GM21360 (cell line): ENCODE measurements at regions not wholly inside any gene's neighbourhood (a gene's known extent, or its start where the extent isn't known, plus 50 kb on each side); places are given as distances from the start of the nearest gene placed in this dataset.
A peak's percentile ranks its signal among the peaks of the same experiment; 100 is the strongest.
"Not testable (repeated sequence)": the region's sequence is repeated elsewhere in the genome, so short reads cannot be mapped to it uniquely, and the experiment has no call there.

ENCODE experiments used
- ATAC-seq: cut with Tn5 transposase; IDR thresholded peaks from one replicate; pipeline ENCODE4 v1.9.1; 2021; ENCODE audit warnings: mild to moderate bottlenecking, moderate library complexity; ENCODE audit not compliant: unreplicated experiment

DNA sequence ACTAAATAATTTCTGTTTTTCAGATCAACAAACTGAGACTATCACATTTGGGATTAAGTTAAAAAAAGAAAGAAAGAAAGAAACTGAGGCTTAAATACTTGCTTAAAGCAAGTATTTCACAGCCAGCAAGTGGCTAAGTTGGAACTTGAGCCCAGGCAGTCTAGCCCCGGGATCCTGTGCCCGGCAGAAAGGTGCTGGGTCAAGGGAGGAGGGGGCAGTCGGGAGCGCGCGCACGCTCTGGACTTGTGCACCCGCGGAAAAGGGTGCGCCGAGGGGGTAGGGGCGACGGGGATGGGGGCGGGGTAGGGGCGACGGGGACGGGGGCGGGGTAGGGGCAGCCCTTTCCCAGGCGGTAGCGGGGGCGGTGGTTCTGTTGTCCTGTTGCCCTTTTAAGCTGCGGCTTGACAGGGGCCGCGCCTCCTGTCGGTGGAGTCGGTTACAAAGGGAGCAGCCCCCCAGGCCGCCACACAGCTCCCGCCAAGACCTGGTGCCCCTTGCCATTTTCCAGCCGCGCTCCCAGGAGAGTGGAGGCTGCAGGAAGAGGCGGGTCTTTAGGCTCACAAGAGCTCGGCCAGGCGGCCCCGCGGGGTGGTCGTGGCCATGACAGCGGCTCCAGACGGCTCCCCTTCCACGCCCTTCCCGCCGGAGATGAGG is 60.6 kb downstream of the GOLGA8T start:
- ATAC-seq = not testable (repeated sequence)

DNA sequence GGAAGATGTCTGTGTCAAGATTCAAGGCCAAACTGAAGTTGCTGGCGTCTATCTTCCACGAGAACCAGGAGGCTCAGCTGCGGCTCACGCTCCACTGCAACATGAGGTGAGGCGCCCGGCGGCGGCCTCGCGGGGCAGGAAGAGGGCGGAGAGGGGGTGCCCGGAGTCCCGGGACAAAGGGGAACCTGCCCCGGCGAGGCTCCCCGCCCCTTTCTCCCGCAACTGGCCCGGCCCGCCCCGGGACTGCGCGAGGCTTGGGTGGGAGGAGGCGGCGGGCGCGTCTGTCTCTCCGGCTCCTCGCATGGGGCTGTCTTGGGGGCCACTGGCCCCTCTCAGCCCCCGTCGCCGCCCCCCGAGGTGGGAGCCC is 61.1 kb downstream of the GOLGA8T start:
- ATAC-seq = not testable (repeated sequence)

DNA sequence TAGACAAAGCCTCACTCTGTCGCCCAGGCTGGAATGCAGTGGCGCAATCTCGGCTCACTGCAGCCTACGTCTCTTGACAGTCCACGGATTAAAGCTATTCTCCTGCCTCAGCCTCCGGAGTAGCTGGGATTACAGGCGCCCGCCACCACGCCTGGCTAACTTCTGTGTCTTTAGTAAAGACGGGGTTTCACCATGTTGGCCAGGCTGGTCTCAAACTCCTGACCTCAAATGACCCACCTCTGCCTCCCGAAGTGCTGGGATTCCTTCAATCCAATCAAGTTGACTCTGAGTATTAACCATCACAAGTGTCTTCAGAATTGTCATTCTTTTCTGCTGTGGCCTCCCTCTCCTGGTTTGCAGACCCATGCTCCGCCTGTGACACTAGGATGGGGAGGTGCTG is 61.9 kb downstream of the GOLGA8T start:
- ATAC-seq = not testable (repeated sequence)

DNA sequence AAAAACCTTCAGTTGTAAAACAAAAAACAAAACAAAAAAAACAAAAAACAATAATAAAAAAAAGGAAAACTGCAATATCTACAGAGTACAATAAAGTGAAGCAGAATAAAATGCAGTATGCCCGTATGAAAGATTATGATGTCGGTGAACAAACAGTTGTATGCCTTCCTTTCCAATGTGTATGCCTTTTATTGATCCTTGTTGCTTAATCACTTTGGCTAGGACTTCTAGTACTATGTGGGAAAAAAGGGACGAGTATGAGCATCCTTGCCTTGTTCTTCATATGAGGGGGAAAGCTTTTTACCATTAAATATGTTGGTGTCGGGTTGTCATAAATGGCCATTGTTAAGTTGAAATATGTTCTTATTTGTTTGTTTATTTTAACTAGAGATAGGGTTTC is 66.7 kb downstream of the GOLGA8T start:
- not testable (repeated sequence) for ATAC-seq

DNA sequence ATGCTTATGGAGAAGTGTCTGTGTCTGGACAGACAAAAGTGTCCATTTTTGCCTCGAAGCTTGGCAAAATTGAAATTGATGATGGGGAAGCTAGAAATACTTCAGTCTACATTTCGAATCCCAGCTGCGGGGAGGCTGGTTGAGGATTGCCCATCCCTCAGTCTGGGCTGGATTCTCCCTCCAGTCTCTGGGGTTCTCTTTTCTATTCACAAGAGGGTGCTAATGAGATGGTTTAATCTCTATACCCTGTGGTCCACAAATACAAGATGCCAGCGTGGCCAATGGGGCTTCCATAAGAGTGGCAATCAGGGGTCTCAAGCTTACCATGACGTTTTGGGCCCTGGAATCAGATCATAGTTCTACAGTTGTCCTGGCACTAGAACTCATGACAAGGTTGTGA is 78.9 kb downstream of the GOLGA8T start:
- ATAC-seq = not testable (repeated sequence)

DNA sequence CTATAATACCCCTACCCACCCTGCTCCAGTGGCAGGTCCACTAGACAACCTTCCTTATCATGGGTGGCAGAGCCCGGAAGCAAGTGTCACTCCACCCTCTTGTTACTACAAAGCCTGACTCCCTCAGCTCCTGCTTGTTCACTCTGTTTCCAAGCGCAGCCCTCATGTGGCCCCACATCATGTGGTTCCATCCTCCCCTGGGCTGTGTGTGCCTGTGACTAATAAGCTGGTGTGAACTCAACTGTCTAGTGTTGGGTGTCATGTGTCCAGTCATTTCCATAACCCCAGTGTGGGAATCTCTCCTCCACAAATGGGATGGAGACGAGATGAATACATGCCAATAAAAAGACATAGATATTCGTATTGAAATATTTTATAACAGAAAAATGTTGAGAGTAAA is 87.0 kb downstream of the GOLGA8T start:
- ATAC-seq = not testable (repeated sequence)

DNA sequence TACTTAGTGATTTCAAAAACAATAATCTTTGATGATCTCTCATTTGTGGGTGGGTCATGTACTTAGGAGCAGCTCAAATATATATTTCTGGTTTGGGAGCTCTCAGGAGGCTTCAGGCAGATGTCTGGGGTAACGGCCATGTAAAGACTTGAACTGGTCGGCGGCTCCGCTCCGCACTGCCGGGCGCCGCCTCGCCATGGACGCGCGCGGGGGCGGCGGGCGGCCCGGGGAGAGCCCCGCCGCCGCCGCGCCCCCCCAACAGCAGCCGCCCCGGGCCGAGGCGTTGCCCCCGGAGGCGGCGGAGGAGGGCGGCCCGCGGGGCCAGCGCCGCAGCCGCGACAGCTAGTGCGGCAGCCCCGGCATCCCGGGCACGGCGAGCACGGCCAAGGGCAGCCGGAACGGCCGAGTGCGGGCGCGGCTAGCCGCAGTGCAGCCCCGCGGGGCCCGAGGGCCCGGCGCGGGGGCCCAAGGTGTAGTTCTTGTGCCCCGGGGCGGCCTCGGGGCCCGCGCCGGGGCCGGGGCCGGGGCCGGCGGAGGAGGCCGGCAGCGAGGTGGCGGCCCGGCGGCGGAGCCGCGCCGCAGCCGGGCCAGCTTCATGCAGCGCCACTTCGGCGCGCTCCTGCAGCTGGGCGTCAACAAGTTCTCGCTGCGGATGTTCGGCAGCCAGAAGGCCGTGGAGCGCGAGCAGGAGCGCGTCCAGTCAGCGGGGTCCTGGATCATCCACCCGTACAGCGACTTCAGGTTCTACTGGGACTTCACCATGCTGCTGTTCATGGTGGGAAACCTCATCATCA is 88.1 kb downstream of the GOLGA8T start:
- not testable (repeated sequence) for ATAC-seq

DNA sequence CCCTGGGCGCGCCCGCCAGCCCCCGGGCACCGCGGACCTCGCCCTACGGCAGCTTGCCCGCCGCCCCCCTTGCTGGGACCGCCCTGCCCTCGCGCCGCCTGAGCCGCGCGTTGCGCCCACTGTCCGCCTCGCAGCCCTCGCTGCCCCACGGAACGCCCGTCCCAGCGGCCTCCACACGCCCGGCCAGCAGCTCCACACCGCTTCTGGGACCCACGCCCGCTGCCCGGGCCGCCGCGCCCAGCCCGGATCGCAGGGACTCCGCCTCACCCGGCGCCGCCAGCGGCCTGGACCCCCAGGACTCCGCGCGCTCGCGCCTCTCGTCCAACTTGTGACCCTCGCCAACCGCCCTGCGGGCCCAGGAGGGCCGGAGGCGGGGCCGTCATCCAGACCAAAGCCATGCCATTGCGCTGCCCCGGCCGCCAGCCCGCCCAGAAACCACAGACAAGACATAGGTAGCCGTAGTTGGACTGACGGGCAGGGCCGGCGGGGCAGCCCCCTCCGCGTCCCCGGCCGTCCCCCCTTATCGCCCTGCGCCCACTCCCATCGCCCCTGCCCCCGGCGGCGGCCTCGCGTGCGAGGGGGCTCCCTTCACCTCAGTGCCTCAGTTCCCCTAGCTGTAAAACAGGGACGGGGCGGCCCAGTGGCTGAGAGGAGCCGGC is 90.5 kb downstream of the GOLGA8T start:
- not testable (repeated sequence) for ATAC-seq

DNA sequence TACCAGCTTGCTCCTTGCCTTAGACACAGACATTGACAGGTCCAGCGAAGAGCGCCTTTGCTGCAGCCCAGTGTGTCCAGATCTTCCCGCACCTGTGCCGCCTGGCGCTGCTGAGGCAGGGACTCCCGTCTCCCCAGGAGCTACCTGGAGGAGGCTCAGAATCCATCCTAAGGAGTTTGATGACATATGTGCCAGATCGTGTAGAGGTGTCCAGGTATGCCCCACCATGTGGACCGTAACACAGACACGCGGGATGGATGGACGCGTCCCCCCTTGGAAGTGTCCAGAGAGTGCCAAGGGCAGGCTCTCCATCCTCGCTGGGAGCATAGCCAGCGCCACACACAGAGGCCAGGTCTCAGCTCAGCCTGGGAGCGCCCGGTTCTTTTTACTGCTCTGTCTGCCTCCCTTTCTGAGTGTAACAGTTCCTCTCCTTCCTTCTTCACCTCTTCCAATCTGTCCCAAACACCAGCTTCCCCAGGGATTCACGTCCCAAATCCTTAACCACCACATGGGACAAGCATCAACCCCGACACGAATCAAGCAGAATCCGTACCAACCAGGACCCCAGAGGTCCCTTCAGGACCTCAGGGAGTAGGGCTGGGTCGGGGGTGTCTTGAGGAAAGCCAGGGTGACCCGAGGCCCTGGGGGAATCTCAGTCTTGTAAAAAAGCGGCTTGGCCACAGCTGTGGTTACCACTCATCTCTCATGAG is 126.7 kb downstream of the GOLGA8T start:
- ATAC-seq = not testable (repeated sequence)

DNA sequence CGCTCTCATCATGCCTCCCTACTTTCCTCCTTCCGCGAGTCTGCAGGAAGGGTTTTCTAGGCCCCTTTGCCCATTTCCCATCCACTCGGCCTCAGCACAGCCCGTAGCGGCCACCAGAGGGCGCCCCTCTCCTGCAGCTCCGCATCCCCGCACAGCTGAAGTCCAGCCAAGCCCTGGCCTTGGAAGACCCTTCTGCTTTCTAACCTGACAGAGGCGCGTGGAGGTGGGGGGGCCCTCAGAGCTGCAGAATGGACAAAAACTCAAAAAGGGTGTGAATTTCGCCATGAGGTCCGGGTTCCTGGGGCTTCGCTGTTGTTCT is 127.2 kb downstream of the GOLGA8T start:
- ATAC-seq = peak; percentile 51

DNA sequence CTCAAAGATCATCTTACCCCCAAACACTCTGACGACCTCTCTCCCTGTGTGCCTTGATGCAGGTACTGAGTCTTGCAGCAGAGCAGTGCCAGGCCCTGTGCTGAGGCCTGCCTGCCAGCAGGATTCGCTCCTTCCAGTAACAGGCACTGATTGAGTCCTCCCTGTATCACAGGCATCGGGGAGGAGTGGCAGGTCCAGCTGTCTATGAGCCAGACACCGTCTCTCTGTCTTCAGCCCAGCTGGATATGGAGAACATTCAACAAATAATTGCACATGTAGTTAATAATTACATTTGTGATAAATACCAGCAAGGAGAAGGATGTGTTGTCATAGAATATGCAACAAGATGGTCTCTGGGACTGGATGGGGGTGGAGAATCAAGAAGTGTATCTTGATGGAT is 129.1 kb downstream of the GOLGA8T start:
- not testable (repeated sequence) for ATAC-seq

DNA sequence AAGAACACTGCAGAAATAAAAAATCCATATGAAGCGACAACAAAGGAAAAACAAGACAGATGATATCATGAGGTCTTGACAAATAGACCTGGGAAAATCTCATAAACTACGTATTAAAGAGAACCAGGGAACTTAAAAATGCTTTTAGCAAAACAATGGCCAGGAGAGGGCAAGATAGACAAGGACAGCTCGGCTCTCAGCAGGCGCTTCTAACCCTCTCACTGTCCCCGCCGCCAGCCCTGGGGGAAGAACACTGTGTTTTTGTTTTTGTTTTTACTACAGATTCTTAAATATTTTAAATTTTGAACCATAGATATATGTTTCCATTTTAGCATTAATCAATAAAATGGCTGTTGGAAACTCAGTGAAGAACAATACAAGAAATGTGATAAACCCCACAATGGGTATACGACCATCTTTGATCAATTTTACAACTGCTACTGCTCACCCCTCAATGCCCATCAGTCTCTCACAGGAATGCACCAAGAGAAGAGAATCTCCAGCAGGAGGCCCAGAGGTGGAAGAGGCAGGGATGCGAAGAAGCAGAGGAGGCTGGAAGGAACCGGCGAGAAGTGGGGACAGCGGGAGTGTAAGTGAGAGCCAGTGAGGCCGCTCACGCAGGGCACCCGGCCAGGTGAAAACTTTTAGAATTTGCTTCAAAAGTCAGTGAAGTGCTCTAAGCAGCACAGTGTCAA is 98.0 kb downstream of the CHRFAM7A start:
- not testable (repeated sequence) for ATAC-seq

DNA sequence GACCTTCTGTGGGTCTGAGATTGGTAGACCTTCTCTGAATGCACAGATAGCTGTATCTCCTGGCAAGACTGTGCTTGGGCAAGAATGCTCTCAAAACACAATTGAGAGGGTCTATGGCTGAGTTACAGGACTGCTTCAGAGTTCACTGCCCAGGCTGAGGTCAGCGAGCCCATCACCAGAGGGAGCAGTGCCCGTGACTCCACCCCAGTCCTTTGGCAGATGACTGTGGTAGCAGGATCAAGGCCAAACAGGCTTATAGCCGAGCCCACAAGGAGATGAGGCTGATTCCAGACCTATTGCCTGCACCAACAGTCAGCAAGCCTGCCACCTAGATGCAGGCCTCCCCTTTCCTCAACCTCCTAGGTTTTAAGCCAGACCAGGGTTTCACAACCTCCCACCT is 89.4 kb downstream of the CHRFAM7A start:
- not testable (repeated sequence) for ATAC-seq
